CD1c-positive myeloid dendritic cell (primary cell): ENCODE measurements at regions not wholly inside any gene's neighbourhood (a gene's known extent, or its start where the extent isn't known, plus 50 kb on each side); places are given as distances from the start of the nearest gene placed in this dataset.
A peak's percentile ranks its signal among the peaks of the same experiment; 100 is the strongest.
"Not testable (repeated sequence)": the region's sequence is repeated elsewhere in the genome, so short reads cannot be mapped to it uniquely, and the experiment has no call there.

ENCODE experiments used
- DNase-seq: peaks from one replicate; pipeline ENCODE4 v3.0.0-alpha.2; 2016; ENCODE audit errors: extremely low spot score

- DNase-seq, result no peak
Measured at GRCh38 chr5:174987443-174988012, 263.1 kb downstream of the MSX2 start.

DNA sequence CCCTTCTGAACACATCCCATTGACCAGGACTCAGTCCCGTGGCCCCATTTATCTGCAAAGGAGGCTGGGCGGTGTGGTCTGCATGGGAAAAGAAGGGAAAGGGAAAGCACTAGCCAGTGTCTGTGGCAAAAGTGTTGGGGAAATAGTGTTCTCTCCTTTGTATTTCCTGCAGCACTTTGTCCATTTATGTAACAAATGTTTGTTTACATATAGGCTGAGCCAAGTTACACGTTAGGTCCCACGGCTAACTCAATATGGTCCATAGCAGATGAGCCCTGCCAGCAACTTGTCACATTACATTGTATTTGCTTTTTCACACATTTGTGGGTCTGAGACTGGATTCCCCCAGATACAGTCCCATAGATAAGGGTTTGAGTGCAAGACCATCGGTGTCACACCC is 260.5 kb downstream of the MSX2 start:
- DNase-seq, result no peak

DNA sequence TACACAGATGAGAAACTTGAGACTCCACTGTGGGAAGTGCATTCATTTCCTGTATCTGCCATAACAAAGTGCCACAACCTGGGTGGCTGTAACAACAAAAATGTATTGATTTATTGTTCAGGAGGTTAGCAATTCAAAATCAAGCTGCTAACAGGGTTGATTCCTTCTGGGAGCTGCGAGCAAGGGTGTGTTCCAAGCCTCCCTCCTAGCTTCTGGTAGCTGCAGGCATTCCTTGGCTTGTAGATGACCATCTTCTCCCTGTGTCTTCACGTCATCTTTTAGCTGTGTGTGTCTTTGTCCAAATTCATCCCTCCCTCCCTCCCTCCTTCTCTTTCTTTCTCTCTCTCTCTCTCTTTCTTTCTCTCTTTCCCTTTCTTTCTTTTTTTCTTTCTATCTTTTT is 258.1 kb downstream of the MSX2 start:
- no peak for DNase-seq

- no peak for DNase-seq
Measured at GRCh38 chr5:174981416-174981815, 257.0 kb downstream of the MSX2 start.

DNA sequence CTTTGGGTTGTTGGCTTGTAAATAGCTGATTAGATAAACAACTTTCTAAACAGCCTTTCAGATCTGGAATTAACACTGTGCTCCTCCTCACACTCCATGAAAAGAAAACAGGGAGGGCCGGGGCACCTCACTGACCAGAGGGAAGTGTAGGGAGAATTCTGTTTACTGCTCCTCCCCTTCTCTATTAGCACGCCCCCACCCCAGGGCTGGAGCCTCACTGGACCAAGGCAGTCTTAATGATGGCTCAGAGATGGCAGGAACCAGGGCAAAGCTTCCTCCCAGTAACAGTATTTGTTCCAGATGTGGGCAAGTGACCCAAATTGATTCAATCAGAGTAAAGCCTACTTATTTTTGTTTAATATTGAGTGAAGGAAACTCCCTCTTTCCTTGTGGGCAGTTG is 256.6 kb downstream of the MSX2 start:
- DNase-seq, result no peak

DNA sequence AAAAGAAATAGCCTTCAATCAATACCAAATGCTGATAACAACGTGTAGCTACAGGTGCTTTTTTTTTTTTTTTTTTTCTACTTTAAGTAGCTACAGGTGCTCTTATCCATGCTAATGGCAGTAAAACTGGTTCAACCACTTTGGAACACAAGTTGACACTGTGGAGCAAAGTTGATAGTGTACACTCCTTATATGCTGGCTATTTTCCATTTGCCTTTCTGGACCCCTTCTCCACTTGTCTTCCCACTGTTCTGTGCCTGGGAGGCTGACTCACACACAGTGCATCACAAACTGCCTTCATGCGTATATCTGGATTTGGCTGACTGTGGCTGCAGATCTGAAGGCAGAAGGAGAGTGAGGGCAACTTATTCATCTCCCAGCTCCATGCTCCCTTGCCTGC is 247.9 kb downstream of the MSX2 start:
- DNase-seq, result no peak

DNA sequence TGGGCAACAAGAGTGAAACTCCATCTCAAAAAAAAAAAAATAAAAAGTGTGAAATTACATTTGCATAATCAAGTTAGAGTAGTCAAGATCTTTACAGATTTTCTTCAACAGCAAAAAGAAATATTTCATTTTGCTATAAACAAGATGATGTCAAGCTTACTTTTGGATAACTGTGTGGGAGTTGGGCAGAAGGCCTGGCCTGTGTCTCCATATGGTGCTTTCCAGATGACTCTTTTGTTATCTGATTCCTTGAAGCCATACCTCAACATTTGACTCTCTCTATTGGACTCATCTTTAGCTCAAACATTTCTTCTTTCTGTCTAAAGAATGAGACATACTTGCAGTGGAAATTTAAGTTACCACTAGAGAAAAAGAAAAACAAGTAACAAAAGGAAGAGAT is 246.8 kb downstream of the MSX2 start:
- no peak for DNase-seq

GRCh38 chr5:174970502-174970901 is 246.1 kb downstream of the MSX2 start:
- no peak for DNase-seq

- no peak for DNase-seq
Measured at GRCh38 chr5:174953871-174954270, 229.5 kb downstream of the MSX2 start.

DNA sequence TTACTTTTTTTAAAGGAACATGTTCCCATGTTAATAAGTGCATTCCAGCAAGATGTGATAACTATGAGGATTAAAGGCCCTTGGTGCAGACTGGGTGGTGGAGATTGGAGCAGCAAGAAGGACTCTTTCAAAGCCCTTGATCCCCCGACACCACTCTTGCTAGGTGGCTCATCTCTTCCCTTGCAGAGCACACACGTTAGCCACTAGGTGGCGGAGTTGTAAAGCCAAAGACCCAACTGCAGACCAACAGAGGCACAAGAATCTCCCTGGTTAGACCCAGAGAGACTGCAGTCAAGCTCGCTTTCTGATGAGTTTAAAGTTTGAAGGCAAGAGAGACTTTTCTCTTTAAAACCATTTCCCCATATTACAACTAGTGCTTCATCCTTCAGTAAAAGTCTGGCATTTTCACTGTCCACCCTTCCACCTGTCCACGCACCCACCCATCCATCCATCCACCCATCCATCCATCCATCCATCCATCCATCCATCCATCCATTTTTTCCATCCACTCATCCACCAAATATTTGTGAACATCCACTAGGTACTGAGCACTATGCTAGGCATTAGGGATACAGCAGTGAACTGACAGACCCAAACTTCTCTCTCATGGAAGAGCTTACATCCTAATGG is 226.9 kb downstream of the MSX2 start:
- peak; percentile 45 for DNase-seq

GRCh38 chr5:174947548-174947947 is 223.2 kb downstream of the MSX2 start:
- no peak for DNase-seq

DNA sequence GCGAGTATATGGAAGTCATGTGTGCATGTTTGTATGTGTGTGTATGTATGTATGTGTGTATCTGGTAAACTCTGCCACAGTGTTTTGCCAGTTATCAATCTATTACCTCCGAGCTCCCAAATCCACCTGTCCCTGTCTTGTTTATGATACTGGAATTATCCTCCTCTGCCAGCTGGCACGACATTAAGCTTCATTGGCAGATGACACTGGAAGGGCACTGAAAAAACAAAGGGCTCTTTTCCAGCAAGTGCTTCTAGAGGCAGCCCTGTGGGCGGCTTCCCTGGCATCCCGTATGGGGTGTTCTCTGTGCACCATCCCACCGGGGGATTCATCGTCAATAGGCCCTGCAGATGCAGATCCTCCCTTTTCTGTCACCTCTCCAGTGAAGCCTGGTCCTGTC is 221.5 kb downstream of the MSX2 start:
- DNase-seq, result no peak

- no peak for DNase-seq
Measured at GRCh38 chr5:174943785-174944184, 219.4 kb downstream of the MSX2 start.

DNA sequence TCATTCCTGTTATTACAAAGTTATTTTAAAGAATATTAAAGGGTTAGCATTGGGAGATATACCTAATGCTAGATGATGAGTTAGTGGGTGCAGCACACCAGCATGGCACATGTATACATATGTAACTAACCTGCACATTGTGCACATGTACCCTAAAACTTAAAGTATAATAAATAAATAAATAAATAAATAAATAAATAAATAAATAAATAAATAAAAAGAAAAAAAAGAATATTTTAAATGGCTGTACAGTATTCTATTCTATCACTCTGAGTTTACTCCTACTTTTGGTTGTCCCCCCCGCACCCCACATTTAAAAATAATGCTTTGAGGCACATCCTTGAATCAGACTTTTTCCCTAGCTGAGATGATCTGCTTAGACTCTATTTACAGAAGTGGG is 218.6 kb downstream of the MSX2 start:
- DNase-seq, result not testable (repeated sequence)

- DNase-seq, result no peak
Measured at GRCh38 chr5:174937201-174938123, 213.1 kb downstream of the MSX2 start.

GRCh38 chr5:174935854-174936474 is 211.6 kb downstream of the MSX2 start:
- peak; percentile 33 for DNase-seq

GRCh38 chr5:174931033-174931432 is 206.7 kb downstream of the MSX2 start:
- DNase-seq, result not testable (repeated sequence)

- DNase-seq, result no peak
Measured at GRCh38 chr5:174925586-174925985, 201.2 kb downstream of the MSX2 start.

DNA sequence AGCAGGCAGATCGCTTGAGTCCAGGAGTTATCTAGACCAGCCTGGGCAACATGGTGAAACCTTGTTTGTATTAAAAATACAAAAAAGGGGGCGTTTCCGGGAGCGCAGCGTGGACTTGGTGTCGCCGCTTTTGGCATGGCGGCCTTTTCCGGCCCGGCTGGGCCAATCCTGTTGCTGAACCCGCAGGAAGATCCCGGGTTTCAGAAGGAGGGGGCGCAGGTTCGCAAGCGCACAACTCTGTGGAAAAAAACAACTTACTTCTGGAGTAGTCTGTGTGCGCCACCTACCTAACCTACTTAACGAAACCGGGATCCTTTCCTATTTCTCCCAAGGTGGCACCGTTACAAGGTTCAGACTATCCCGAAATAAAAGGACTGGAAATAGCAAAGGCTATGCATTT is 198.6 kb downstream of the MSX2 start:
- no peak for DNase-seq

- DNase-seq, result no peak
Measured at GRCh38 chr5:174920906-174921550, 196.6 kb downstream of the MSX2 start.

DNA sequence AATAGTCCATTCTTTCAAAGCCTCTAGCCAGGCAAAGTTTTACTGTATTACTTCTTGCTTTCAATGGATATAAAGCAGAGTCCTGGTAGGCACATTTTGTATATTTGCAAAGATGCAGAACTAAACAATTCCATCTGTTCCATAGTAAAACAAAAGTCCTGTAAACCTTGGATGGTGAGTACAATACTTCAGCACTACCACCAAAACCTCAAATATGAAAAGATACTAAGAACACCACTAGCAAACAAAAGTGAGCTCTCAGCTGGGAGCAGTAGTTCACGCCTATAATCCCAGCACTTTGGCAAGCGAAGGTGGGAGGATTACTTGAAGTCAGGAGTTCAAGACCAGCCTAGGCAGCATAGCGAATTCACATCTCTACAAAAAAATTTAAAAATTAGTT is 195.0 kb downstream of the MSX2 start:
- no peak for DNase-seq

GRCh38 chr5:174918655-174919054 is 194.3 kb downstream of the MSX2 start:
- no peak for DNase-seq
